ENCODE measurements at regions not wholly inside any gene's neighbourhood (a gene's known extent, or its start where the extent isn't known, plus 50 kb on each side); places are given as distances from the start of the nearest gene placed in this dataset.

DNA sequence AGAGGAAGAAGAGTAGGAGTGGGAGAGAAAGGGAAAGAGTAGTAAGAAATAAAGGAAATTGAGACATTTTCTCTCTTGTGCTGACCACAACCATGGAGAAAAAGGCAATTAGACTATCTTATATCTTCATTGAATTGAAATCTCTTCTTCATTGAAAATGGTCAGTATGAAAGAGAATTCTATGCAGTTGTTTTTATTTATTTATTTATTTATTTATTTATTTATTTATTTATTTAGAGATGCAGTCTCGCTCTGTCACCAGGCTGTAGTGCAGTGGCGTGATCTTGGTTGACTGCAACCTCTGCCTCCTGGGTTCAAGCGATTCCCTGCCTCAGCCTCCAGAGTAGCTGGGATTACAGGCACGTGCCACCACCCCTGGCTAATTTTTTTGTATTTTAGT is 447.1 kb downstream of the PTPRC start:
- TF ChIP-seq, protein P1, sequence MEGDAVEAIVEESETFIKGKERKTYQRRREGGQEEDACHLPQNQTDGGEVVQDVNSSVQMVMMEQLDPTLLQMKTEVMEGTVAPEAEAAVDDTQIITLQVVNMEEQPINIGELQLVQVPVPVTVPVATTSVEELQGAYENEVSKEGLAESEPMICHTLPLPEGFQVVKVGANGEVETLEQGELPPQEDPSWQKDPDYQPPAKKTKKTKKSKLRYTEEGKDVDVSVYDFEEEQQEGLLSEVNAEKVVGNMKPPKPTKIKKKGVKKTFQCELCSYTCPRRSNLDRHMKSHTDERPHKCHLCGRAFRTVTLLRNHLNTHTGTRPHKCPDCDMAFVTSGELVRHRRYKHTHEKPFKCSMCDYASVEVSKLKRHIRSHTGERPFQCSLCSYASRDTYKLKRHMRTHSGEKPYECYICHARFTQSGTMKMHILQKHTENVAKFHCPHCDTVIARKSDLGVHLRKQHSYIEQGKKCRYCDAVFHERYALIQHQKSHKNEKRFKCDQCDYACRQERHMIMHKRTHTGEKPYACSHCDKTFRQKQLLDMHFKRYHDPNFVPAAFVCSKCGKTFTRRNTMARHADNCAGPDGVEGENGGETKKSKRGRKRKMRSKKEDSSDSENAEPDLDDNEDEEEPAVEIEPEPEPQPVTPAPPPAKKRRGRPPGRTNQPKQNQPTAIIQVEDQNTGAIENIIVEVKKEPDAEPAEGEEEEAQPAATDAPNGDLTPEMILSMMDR (IDR thresholded peaks at IDR 0.05; ENCODE audit: low read depth, low read length), result no peak
- no peak for TF ChIP-seq EZH2phosphoT487 (IDR thresholded peaks at IDR 0.05; ENCODE audit: low read depth)

Data from OCI-LY3 (cell line).